D721Med (cell line): ENCODE measurements at regions not wholly inside any gene's neighbourhood (a gene's known extent, or its start where the extent isn't known, plus 50 kb on each side); places are given as distances from the start of the nearest gene placed in this dataset.
"Not testable (repeated sequence)": the region's sequence is repeated elsewhere in the genome, so short reads cannot be mapped to it uniquely, and the experiment has no call there.

Experiments used
- DNase-seq: peaks from one replicate; pipeline ENCODE4 v3.0.0; 2011; ENCODE audit warnings: low spot score; ENCODE audit not compliant: insufficient read length
- FAIRE-seq: peaks from 2 replicates; lab custom pipeline; 2011; peaks lifted over from hg19 to GRCh38; lab: Jason Lieb, UNC
- CTCF ChIP-seq: IDR thresholded peaks from 2 replicates; pipeline ENCODE4 v1.5.1; 2012; ENCODE audit warnings: mild to moderate bottlenecking, control low read depth; ENCODE audit not compliant: insufficient read depth; ENCODE audit errors: missing control alignments

GRCh38 chr2:49845021-49845420 is 690.7 kb upstream of the FSHR start:
- FAIRE-seq: no peak

GRCh38 chr2:49844113-49844512 is 689.8 kb upstream of the FSHR start:
- not testable (repeated sequence) for DNase-seq, FAIRE-seq

More at GRCh38 chr2:49845021-49845420, 690.7 kb upstream of the FSHR start:
- DNase-seq: no peak
- TF ChIP-seq CTCF: no peak

GRCh38 chr2:49843314-49843713 is 689.0 kb upstream of the FSHR start:
- FAIRE-seq (no peak), DNase-seq (no peak)
- no peak for TF ChIP-seq CTCF

- FAIRE-seq: no peak
- TF ChIP-seq CTCF: no peak
- no peak for DNase-seq
These were observed 686.2 kb upstream of the FSHR start for GRCh38 chr2:49840428-49840975.

GRCh38 chr2:49839818-49840217 is 685.5 kb upstream of the FSHR start:
- TF ChIP-seq CTCF: no peak
- DNase-seq (no peak), FAIRE-seq (no peak)

- no peak for FAIRE-seq
- no peak for TF ChIP-seq CTCF
- no peak for DNase-seq
These were observed 683.4 kb upstream of the FSHR start for GRCh38 chr2:49837561-49838293.

GRCh38 chr2:49836017-49836416 is 681.7 kb upstream of the FSHR start:
- DNase-seq (no peak), FAIRE-seq (no peak)
- TF ChIP-seq CTCF: no peak
